ENCODE measurements at regions not wholly inside any gene's neighbourhood (a gene's known extent, or its start where the extent isn't known, plus 50 kb on each side); places are given as distances from the start of the nearest gene placed in this dataset.
"Not testable (repeated sequence)": the region's sequence is repeated elsewhere in the genome, so short reads cannot be mapped to it uniquely, and the experiment has no call there.

DNA sequence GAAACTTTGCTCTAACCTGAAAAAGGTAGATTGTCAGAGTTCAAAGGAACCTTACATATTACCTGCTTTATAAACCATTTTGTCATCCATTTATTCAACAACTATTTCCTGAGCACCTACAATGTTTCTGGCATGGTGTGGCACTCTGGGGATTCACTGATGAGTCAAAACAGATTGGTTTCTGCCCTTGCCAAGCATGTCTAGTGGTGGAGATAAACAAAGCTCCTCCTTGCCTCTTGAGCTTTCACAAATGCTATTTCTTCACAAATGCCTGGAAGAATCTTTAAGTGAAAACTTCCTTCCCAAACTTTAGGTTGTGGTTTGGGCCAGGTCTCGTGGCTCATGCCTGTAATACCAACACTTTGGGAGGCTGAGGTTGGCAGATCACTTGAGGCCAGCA lies 85.1 kb upstream of the RELN start:
- Histone ChIP-seq H3K79me1 (ENCODE audit: low read length) (no peaks in the 10 kb centered on the region), H3K27ac (ENCODE audit: low read depth, low read length) (no peak overlapping the region), H3K4me1 (ENCODE audit: control insufficient read depth in 1 of 2, insufficient read depth in 2 of 2, low read length in 2 of 2) (no peaks in the 10 kb centered on the region), H3K9ac (ENCODE audit: low read length) (no peak overlapping the region), H2BK120ac (ENCODE audit: insufficient read depth, low read length, poor library complexity) (no peak overlapping the region), H3K27me3 (ENCODE audit: insufficient read depth, low read length) (no peaks in the 10 kb centered on the region), H3K36me3 (ENCODE audit: control insufficient read depth in 1 of 2, insufficient read depth in 2 of 2, low read length in 2 of 2) (no peaks in the 10 kb centered on the region), H2BK5ac (ENCODE audit: low read depth, low read length, poor library complexity) (no peak overlapping the region), H4K8ac (ENCODE audit: low read depth, low read length) (no peak overlapping the region), H4K91ac (ENCODE audit: low read depth, low read length) (no peak overlapping the region), H3K4me3 (ENCODE audit: low read depth, low read length) (no peak overlapping the region), H2AK5ac (ENCODE audit: low read length) (no peak overlapping the region), H4K12ac (ENCODE audit: low read depth, low read length) (no peak overlapping the region), H3K79me2 (ENCODE audit: control insufficient read depth, insufficient read depth, low read length, poor library complexity) (no peaks in the 10 kb centered on the region), H3K14ac (ENCODE audit: low read length) (no peak overlapping the region), H3K23ac (ENCODE audit: low read length) (no peak overlapping the region), H3K4me2 (ENCODE audit: low read length) (no peak overlapping the region), H2BK12ac (ENCODE audit: low read length) (no peak overlapping the region), H2AFZ (ENCODE audit: insufficient read depth, low read length, poor library complexity) (no peak overlapping the region), H3K4ac (ENCODE audit: low read depth, low read length) (no peak overlapping the region), H3K9me3 (ENCODE audit: insufficient read depth, low read depth, low read length) (peaks cover 2% of the 10 kb centered on the region), H3K18ac (ENCODE audit: low read length) (no peak overlapping the region)
- no peak for DNase-seq
- WGBS (ENCODE audit: extremely low coverage, insufficient coverage, insufficient read length): no CpG with 5 or more reads among the region's 1 CpG

DNA sequence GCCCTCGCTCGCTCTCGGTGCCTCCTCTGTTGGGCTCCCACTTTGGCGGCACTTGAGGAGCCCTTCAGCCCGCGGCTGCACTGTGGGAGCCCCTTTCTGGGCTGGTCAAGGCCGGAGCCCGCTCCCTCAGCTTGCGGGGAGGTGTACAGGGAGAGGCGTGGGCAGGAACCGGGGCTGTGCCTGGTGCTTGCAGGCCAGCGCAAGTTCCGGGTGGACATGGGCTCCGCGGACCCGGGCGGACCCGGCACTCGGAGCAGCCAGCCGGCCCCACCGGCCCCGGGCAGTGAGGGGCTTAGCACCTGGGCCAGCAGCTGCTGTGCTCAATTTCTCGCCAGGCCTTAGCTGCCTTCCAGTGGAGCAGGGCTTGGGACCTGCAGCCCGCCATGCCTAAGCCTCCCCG lies 82.2 kb upstream of the RELN start:
- H3K79me2 ChIP-seq (ENCODE audit: control insufficient read depth, insufficient read depth, low read length, poor library complexity); H2AK5ac ChIP-seq (ENCODE audit: low read length); DNase-seq; H3K9me3 ChIP-seq (ENCODE audit: insufficient read depth, low read depth, low read length); H3K23ac ChIP-seq (ENCODE audit: low read length); H3K4me2 ChIP-seq (ENCODE audit: low read length); H3K9ac ChIP-seq (ENCODE audit: low read length); H4K12ac ChIP-seq (ENCODE audit: low read depth, low read length); H3K27me3 ChIP-seq (ENCODE audit: insufficient read depth, low read length); H3K36me3 ChIP-seq (ENCODE audit: control insufficient read depth in 1 of 2, insufficient read depth in 2 of 2, low read length in 2 of 2); H2BK120ac ChIP-seq (ENCODE audit: insufficient read depth, low read length, poor library complexity); H2AFZ ChIP-seq (ENCODE audit: insufficient read depth, low read length, poor library complexity); H3K4me3 ChIP-seq (ENCODE audit: low read depth, low read length); H4K8ac ChIP-seq (ENCODE audit: low read depth, low read length); H3K4me1 ChIP-seq (ENCODE audit: control insufficient read depth in 1 of 2, insufficient read depth in 2 of 2, low read length in 2 of 2); H2BK5ac ChIP-seq (ENCODE audit: low read depth, low read length, poor library complexity); H3K4ac ChIP-seq (ENCODE audit: low read depth, low read length); H3K14ac ChIP-seq (ENCODE audit: low read length); H2BK12ac ChIP-seq (ENCODE audit: low read length); H3K27ac ChIP-seq (ENCODE audit: low read depth, low read length); H3K18ac ChIP-seq (ENCODE audit: low read length); H3K79me1 ChIP-seq (ENCODE audit: low read length); H4K91ac ChIP-seq (ENCODE audit: low read depth, low read length): not testable (repeated sequence)
- no CpG with 5 or more reads among the region's 25 CpGs for WGBS (ENCODE audit: extremely low coverage, insufficient coverage, insufficient read length)

DNA sequence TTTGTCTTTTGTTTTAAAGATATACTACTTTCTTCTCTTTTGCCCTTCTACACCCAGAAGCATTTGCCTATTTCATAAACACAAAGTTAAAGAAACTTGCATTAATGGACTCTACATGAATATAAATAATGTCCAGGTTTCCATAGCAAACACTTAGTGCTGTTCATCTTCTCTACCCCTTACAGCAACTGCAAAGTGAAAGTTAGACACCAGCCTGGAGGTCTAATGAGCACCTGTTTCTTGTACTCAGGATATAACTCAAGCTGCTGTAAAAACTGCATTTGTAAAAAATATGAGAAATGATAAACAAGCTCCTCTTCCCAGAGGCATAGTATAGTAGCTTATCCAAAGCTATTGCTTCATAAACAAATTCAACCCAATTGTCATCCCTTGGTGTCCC lies 76.0 kb upstream of the RELN start:
- Histone ChIP-seq H2BK12ac (ENCODE audit: low read length) (no peak overlapping the region), H2BK120ac (ENCODE audit: insufficient read depth, low read length, poor library complexity) (no peak overlapping the region), H3K23ac (ENCODE audit: low read length) (no peak overlapping the region), H3K79me1 (ENCODE audit: low read length) (no peaks in the 10 kb centered on the region), H4K12ac (ENCODE audit: low read depth, low read length) (no peak overlapping the region), H3K18ac (ENCODE audit: low read length) (no peak overlapping the region), H3K27ac (ENCODE audit: low read depth, low read length) (no peak overlapping the region), H3K4me2 (ENCODE audit: low read length) (no peak overlapping the region), H3K4me3 (ENCODE audit: low read depth, low read length) (no peak overlapping the region), H3K9me3 (ENCODE audit: insufficient read depth, low read depth, low read length) (no peaks in the 10 kb centered on the region), H3K36me3 (ENCODE audit: control insufficient read depth in 1 of 2, insufficient read depth in 2 of 2, low read length in 2 of 2) (no peaks in the 10 kb centered on the region), H3K14ac (ENCODE audit: low read length) (no peak overlapping the region), H3K4ac (ENCODE audit: low read depth, low read length) (no peak overlapping the region), H3K4me1 (ENCODE audit: control insufficient read depth in 1 of 2, insufficient read depth in 2 of 2, low read length in 2 of 2) (no peaks in the 10 kb centered on the region), H2AFZ (ENCODE audit: insufficient read depth, low read length, poor library complexity) (no peak overlapping the region), H4K8ac (ENCODE audit: low read depth, low read length) (no peak overlapping the region), H2BK5ac (ENCODE audit: low read depth, low read length, poor library complexity) (no peak overlapping the region), H3K27me3 (ENCODE audit: insufficient read depth, low read length) (no peaks in the 10 kb centered on the region), H3K79me2 (ENCODE audit: control insufficient read depth, insufficient read depth, low read length, poor library complexity) (no peaks in the 10 kb centered on the region), H2AK5ac (ENCODE audit: low read length) (no peak overlapping the region), H4K91ac (ENCODE audit: low read depth, low read length) (no peak overlapping the region), H3K9ac (ENCODE audit: low read length) (no peak overlapping the region)
- DNase-seq: no peak

DNA sequence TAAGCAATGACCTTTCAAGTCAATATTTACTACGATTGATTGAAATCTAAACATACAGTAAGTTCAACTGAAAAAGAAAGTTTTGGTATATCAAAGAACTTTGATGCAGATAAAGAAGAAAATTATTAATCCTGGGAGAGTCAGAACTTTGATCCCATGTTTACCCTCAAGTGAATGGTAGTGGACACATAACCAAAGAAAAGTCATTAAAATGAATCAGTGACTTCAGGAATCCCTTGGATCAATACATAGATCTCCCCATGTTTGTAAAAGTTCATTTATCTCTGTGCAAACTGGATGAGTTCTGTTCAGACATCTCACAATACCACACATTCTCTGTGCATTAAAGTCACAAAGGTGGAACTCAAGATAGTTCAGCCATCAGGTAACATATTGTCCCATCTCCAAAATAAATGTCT lies 75.5 kb upstream of the RELN start:
- H2BK5ac ChIP-seq (ENCODE audit: low read depth, low read length, poor library complexity): no peak overlapping the region
- WGBS (ENCODE audit: extremely low coverage, insufficient coverage, insufficient read length): no CpG with 5 or more reads among the region's 1 CpG
- no peak overlapping the region for H3K27ac ChIP-seq (ENCODE audit: low read depth, low read length)
- no peak overlapping the region for H2BK120ac ChIP-seq (ENCODE audit: insufficient read depth, low read length, poor library complexity)
- no peaks in the 10 kb centered on the region for H3K4me1 ChIP-seq (ENCODE audit: control insufficient read depth in 1 of 2, insufficient read depth in 2 of 2, low read length in 2 of 2)
- H4K91ac ChIP-seq (ENCODE audit: low read depth, low read length): no peak overlapping the region
- no peak overlapping the region for H2AK5ac ChIP-seq (ENCODE audit: low read length)
- no peaks in the 10 kb centered on the region for H3K27me3 ChIP-seq (ENCODE audit: insufficient read depth, low read length)
- no peak for DNase-seq
- no peak overlapping the region for H3K18ac ChIP-seq (ENCODE audit: low read length)
- no peaks in the 10 kb centered on the region for H3K79me1 ChIP-seq (ENCODE audit: low read length)
- no peak overlapping the region for H3K4me3 ChIP-seq (ENCODE audit: low read depth, low read length)
- no peaks in the 10 kb centered on the region for H3K36me3 ChIP-seq (ENCODE audit: control insufficient read depth in 1 of 2, insufficient read depth in 2 of 2, low read length in 2 of 2)
- H3K14ac ChIP-seq (ENCODE audit: low read length): no peak overlapping the region
- H3K23ac ChIP-seq (ENCODE audit: low read length): no peak overlapping the region
- H2BK12ac ChIP-seq (ENCODE audit: low read length): no peak overlapping the region
- H4K12ac ChIP-seq (ENCODE audit: low read depth, low read length): no peak overlapping the region
- H4K8ac ChIP-seq (ENCODE audit: low read depth, low read length): no peak overlapping the region
- H3K9ac ChIP-seq (ENCODE audit: low read length): no peak overlapping the region
- H2AFZ ChIP-seq (ENCODE audit: insufficient read depth, low read length, poor library complexity): no peak overlapping the region
- H3K4ac ChIP-seq (ENCODE audit: low read depth, low read length): no peak overlapping the region
- no peak overlapping the region for H3K4me2 ChIP-seq (ENCODE audit: low read length)
- no peaks in the 10 kb centered on the region for H3K79me2 ChIP-seq (ENCODE audit: control insufficient read depth, insufficient read depth, low read length, poor library complexity)
- H3K9me3 ChIP-seq (ENCODE audit: insufficient read depth, low read depth, low read length): no peaks in the 10 kb centered on the region

DNA sequence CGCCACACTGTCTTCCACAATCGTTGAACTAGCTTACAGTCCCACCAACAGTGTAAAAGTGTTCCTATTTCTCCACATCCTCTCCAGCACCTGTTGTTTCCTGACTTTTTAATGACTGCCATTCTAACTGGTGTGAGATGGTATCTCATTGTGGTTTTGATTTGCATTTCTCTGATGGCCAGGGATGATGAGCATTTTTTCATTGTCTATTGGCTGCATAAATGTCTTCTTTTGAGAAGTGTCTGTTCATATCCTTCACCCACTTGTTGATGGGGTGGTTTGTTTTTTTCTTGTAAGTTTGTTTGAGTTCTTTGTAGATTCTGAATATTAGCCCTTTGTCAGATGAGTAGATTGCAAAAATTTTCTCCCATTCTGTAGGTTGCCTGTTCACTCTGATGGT lies 74.3 kb upstream of the RELN start:
- H4K12ac ChIP-seq (ENCODE audit: low read depth, low read length); H2AK5ac ChIP-seq (ENCODE audit: low read length); H2BK5ac ChIP-seq (ENCODE audit: low read depth, low read length, poor library complexity); H3K18ac ChIP-seq (ENCODE audit: low read length); H2AFZ ChIP-seq (ENCODE audit: insufficient read depth, low read length, poor library complexity); H2BK120ac ChIP-seq (ENCODE audit: insufficient read depth, low read length, poor library complexity); H3K9ac ChIP-seq (ENCODE audit: low read length); H3K27ac ChIP-seq (ENCODE audit: low read depth, low read length); H3K4me3 ChIP-seq (ENCODE audit: low read depth, low read length); H3K9me3 ChIP-seq (ENCODE audit: insufficient read depth, low read depth, low read length); H3K14ac ChIP-seq (ENCODE audit: low read length); H3K27me3 ChIP-seq (ENCODE audit: insufficient read depth, low read length); H3K79me1 ChIP-seq (ENCODE audit: low read length); H3K23ac ChIP-seq (ENCODE audit: low read length); H4K8ac ChIP-seq (ENCODE audit: low read depth, low read length); H3K4ac ChIP-seq (ENCODE audit: low read depth, low read length); H2BK12ac ChIP-seq (ENCODE audit: low read length); H4K91ac ChIP-seq (ENCODE audit: low read depth, low read length); H3K36me3 ChIP-seq (ENCODE audit: control insufficient read depth in 1 of 2, insufficient read depth in 2 of 2, low read length in 2 of 2); DNase-seq; H3K4me2 ChIP-seq (ENCODE audit: low read length); H3K4me1 ChIP-seq (ENCODE audit: control insufficient read depth in 1 of 2, insufficient read depth in 2 of 2, low read length in 2 of 2); H3K79me2 ChIP-seq (ENCODE audit: control insufficient read depth, insufficient read depth, low read length, poor library complexity): not testable (repeated sequence)
- WGBS (ENCODE audit: extremely low coverage, insufficient coverage, insufficient read length): no CpG with 5 or more reads among the region's 2 CpGs
